Thyroid gland (tissue), 4 donors: ENCODE measurements at regions not wholly inside any gene's neighbourhood (a gene's known extent, or its start where the extent isn't known, plus 50 kb on each side); places are given as distances from the start of the nearest gene placed in this dataset.
"Not testable (repeated sequence)": the region's sequence is repeated elsewhere in the genome, so short reads cannot be mapped to it uniquely, and the experiment has no call there.

ENCODE experiments used
- DNase-seq, 2 donors: peaks; one replicate each; pipeline ENCODE4 v3.0.0-alpha.2; 2019
- H3K27ac ChIP-seq, 3 donors: fragments of 200-600 bp; sonication (generic); 1 replicate in 2 of 3; 2 replicates in 1 of 3; pipeline ENCODE4 v1.5.1; 2016 to 2019; ENCODE audit warnings: mild to moderate bottlenecking in 1 of 3, moderate library complexity in 1 of 3
- H3K27me3 ChIP-seq: fragments of 200-600 bp; sonication (generic); one replicate; pipeline ENCODE4 v1.5.1; 2019
- H3K36me3 ChIP-seq, 2 donors: fragments of 200-600 bp; sonication (generic); one replicate each; pipeline ENCODE4 v1.5.1; 2016 to 2019
- H3K4me1 ChIP-seq, 2 donors: fragments of 200-600 bp; sonication (generic); one replicate each; pipeline ENCODE4 v1.5.1; 2017 to 2019
- H3K4me3 ChIP-seq, 3 donors: fragments of 200-600 bp; sonication (generic); replicated peaks in 1 of 3; 1 replicate in 2 of 3; 2 replicates in 1 of 3; pipeline ENCODE4 v1.5.1; 2016; ENCODE audit warnings: mild to moderate bottlenecking in 1 of 3
- H3K9me3 ChIP-seq: fragments of 200-600 bp; sonication (generic); one replicate; pipeline ENCODE4 v1.5.1; 2017
- CTCF ChIP-seq, 6 experiments: fragments of 200-600 bp in 3 of 6; fragments of 450-650 bp in 3 of 6; sonication (generic) in 3 of 6; IDR thresholded peaks; one replicate each; pipeline ENCODE4 v1.5.1; 2016 to 2019; ENCODE audit warnings: antibody characterized with exemption in 6 of 6, mild to moderate bottlenecking in 2 of 6, inconsistent platforms in 1 of 6, moderate library complexity in 1 of 6
- POLR2A ChIP-seq, 2 donors: fragments of 450-650 bp; IDR thresholded peaks; one replicate each; pipeline ENCODE4 v1.6.1; 2017; ENCODE audit warnings: antibody characterized with exemption in 2 of 2, mild to moderate bottlenecking in 2 of 2, moderate library complexity in 1 of 2
- WGBS, 2 donors: methylation state at CpG; one replicate each; pipeline ENCODE4 v1.1.5; 2017; 5-methylcytosine and 5-hydroxymethylcytosine counted together
- intact Hi-C: fragments of 100-400 bp; cut with DNase I; formaldehyde crosslinking; loops from one replicate; pipeline ENCODE4 v1.15.1; 2023

GRCh38 chrX:27162496-27162895 lies 300.6 kb downstream of the PPP4R3C start:
- TF ChIP-seq POLR2A (IDR thresholded peaks at IDR 0.05) (no peak), CTCF (IDR thresholded peaks at IDR 0.05) (no peak)
- Histone ChIP-seq H3K27ac (no peak overlapping the region), H3K36me3 (no peaks in the 10 kb centered on the region), H3K27me3 (no peaks in the 10 kb centered on the region), H3K4me3 (no peak overlapping the region), H3K4me1 (no peaks in the 10 kb centered on the region), H3K9me3 (no peaks in the 10 kb centered on the region)
- DNase-seq: no peak
- WGBS, 2 donors: 64 to 89% methylated on average over 1 of the region's 1 CpG
- intact Hi-C loops: no loop called here

GRCh38 chrX:27156921-27157320 lies 306.2 kb downstream of the PPP4R3C start:
- not testable (repeated sequence) for DNase-seq, H3K4me3 ChIP-seq, H3K27me3 ChIP-seq

GRCh38 chrX:27136325-27136724 lies 326.8 kb downstream of the PPP4R3C start:
- H3K9me3 ChIP-seq: no peaks in the 10 kb centered on the region
- no peaks in the 10 kb centered on the region for H3K4me1 ChIP-seq
- no peak for DNase-seq
- H3K27ac ChIP-seq: no peak overlapping the region
- WGBS, 2 donors: 67 to 82% methylated on average over 1 of the region's 1 CpG
- intact Hi-C loops: no loop called here
- no peak for TF ChIP-seq POLR2A (IDR thresholded peaks at IDR 0.05)
- no peaks in the 10 kb centered on the region for H3K27me3 ChIP-seq
- no peaks in the 10 kb centered on the region for H3K36me3 ChIP-seq
- H3K4me3 ChIP-seq: no peak overlapping the region

More at GRCh38 chrX:27156921-27157320, 306.2 kb downstream of the PPP4R3C start:
- WGBS, 2 donors: 98% methylated on average over 8 of the region's 21 CpGs; no CpG with 5 or more reads in 1 of the 2 donors
- intact Hi-C loops, H3K4me1 ChIP-seq, H3K27ac ChIP-seq, H3K9me3 ChIP-seq, H3K36me3 ChIP-seq: not testable (repeated sequence)

- Histone ChIP-seq H3K4me1 (no peaks in the 10 kb centered on the region), H3K27ac (no peak overlapping the region), H3K9me3 (no peaks in the 10 kb centered on the region), H3K27me3 (no peaks in the 10 kb centered on the region), H3K4me3 (no peak overlapping the region), H3K36me3 (no peaks in the 10 kb centered on the region)
- 72 to 78% methylated on average over 1 of the region's 1 CpG for WGBS, 2 donors
- TF ChIP-seq POLR2A (IDR thresholded peaks at IDR 0.05) (no peak), CTCF (IDR thresholded peaks at IDR 0.05) (no peak)
- intact Hi-C loops: no loop called here
- DNase-seq: no peak
Observed at GRCh38 chrX:27132862-27133261, 330.3 kb downstream of the PPP4R3C start.

GRCh38 chrX:27087176-27087575 lies 376.0 kb downstream of the PPP4R3C start:
- H3K36me3 ChIP-seq, intact Hi-C loops, DNase-seq, H3K4me3 ChIP-seq, H3K27me3 ChIP-seq, H3K4me1 ChIP-seq, H3K27ac ChIP-seq, H3K9me3 ChIP-seq: not testable (repeated sequence)
- WGBS, 2 donors: 79 to 86% methylated on average over 9 to 11 of the region's 11 CpGs

GRCh38 chrX:27086237-27086636 lies 376.9 kb downstream of the PPP4R3C start:
- intact Hi-C loops: no loop called here
- TF ChIP-seq CTCF (IDR thresholded peaks at IDR 0.05) (no peak), POLR2A (IDR thresholded peaks at IDR 0.05) (no peak)
- no peaks in the 10 kb centered on the region for H3K4me1 ChIP-seq
- 80 to 83% methylated on average over 1 of the region's 1 CpG for WGBS, 2 donors
- H3K27ac ChIP-seq: no peak overlapping the region
- H3K9me3 ChIP-seq: no peaks in the 10 kb centered on the region
- no peak for DNase-seq
- no peaks in the 10 kb centered on the region for H3K36me3 ChIP-seq
- no peaks in the 10 kb centered on the region for H3K27me3 ChIP-seq
- H3K4me3 ChIP-seq: no peak overlapping the region

GRCh38 chrX:27085346-27085745 lies 377.8 kb downstream of the PPP4R3C start:
- Histone ChIP-seq H3K4me1 (no peaks in the 10 kb centered on the region), H3K27me3 (no peaks in the 10 kb centered on the region), H3K27ac (no peak overlapping the region), H3K9me3 (no peaks in the 10 kb centered on the region), H3K36me3 (no peaks in the 10 kb centered on the region), H3K4me3 (no peak overlapping the region)
- intact Hi-C loops: no loop called here
- TF ChIP-seq CTCF (IDR thresholded peaks at IDR 0.05) (no peak), POLR2A (IDR thresholded peaks at IDR 0.05) (no peak)
- 78 to 81% methylated on average over 4 of the region's 4 CpGs for WGBS, 2 donors
- no peak for DNase-seq
